Tibial artery (tissue), 4 donors: ENCODE measurements at regions not wholly inside any gene's neighbourhood (a gene's known extent, or its start where the extent isn't known, plus 50 kb on each side); places are given as distances from the start of the nearest gene placed in this dataset.

Experiments
- DNase-seq, 2 donors: peaks; one replicate each; pipeline ENCODE4 v3.0.0-alpha.2; 2019
- H3K27ac ChIP-seq, 2 donors: fragments of 200-600 bp; sonication (generic) in 1 of 2; 1 replicate in 1 of 2; 2 replicates in 1 of 2; pipeline ENCODE4 v1.5.1; 2018 to 2019; ENCODE audit warnings: mild to moderate bottlenecking in 1 of 2
- H3K27me3 ChIP-seq, 2 donors: fragments of 200-600 bp; sonication (generic) in 1 of 2; one replicate each; pipeline versions ENCODE4 v1.5.1 to v1.6.0; 2016 to 2019
- H3K36me3 ChIP-seq, 3 donors: fragments of 200-600 bp; sonication (generic) in 2 of 3; one replicate each; pipeline ENCODE4 v1.5.1; 2016 to 2019; ENCODE audit warnings: mild to moderate bottlenecking in 2 of 3
- H3K4me1 ChIP-seq, 4 donors: fragments of 200-600 bp; sonication (generic) in 2 of 4; 1 replicate in 3 of 4; 2 replicates in 1 of 4; pipeline ENCODE4 v1.5.1; 2016 to 2019
- H3K4me3 ChIP-seq, 2 donors: fragments of 200-600 bp; sonication (generic) in 1 of 2; 1 replicate in 1 of 2; 2 replicates in 1 of 2; pipeline ENCODE4 v1.5.1; 2018 to 2019; ENCODE audit warnings: mild to moderate bottlenecking in 2 of 2
- H3K9me3 ChIP-seq, 3 donors: fragments of 200-600 bp; sonication (generic) in 1 of 3; one replicate each; pipeline ENCODE4 v1.5.1; 2016 to 2019
- intact Hi-C: fragments of 100-400 bp; cut with DNase I; formaldehyde crosslinking; loops from one replicate; pipeline ENCODE4 v1.15.0; 2023; ENCODE audit warnings: low total_unique reads
- TF ChIP-seq, protein P1 (sequence below), 2 experiments: fragments of 200-600 bp in 1 of 2; fragments of 450-650 bp in 1 of 2; IDR thresholded peaks; one replicate each; pipeline ENCODE4 v1.5.1; 2017 to 2019; ENCODE audit warnings: antibody characterized with exemption in 2 of 2, mild to moderate bottlenecking in 1 of 2, moderate library complexity in 1 of 2

DNA sequence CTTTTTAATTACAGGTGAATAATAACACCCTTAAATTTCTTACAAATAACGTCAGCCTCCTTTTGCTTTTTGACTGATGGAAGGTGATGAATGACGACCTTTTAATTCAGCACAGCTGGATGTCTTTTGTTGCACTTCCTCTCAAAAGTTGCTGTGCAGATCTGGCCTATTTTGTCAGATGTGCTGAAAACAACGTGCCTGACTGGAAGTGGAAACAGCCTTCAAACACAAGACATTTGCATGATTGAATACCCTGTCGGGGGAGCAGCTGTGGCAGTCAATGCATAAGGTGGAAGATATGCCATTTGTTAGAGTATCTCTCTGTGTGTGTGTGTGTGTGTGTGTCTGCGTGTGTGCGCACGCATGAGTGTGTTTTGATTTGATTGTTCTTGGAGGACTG lies 579.7 kb downstream of the SPRY1 start:
- intact Hi-C loops = no loop called here
- no peak for DNase-seq
- no peak overlapping the region for H3K4me3 ChIP-seq
- H3K27me3 ChIP-seq = no peaks in the 10 kb centered on the region
- H3K36me3 ChIP-seq = no peaks in the 10 kb centered on the region
- TF ChIP-seq, protein P1, sequence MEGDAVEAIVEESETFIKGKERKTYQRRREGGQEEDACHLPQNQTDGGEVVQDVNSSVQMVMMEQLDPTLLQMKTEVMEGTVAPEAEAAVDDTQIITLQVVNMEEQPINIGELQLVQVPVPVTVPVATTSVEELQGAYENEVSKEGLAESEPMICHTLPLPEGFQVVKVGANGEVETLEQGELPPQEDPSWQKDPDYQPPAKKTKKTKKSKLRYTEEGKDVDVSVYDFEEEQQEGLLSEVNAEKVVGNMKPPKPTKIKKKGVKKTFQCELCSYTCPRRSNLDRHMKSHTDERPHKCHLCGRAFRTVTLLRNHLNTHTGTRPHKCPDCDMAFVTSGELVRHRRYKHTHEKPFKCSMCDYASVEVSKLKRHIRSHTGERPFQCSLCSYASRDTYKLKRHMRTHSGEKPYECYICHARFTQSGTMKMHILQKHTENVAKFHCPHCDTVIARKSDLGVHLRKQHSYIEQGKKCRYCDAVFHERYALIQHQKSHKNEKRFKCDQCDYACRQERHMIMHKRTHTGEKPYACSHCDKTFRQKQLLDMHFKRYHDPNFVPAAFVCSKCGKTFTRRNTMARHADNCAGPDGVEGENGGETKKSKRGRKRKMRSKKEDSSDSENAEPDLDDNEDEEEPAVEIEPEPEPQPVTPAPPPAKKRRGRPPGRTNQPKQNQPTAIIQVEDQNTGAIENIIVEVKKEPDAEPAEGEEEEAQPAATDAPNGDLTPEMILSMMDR (IDR thresholded peaks at IDR 0.05) = no peak
- H3K9me3 ChIP-seq = peaks cover 0 to 10% (median 0%) of the 10 kb centered on the region in 3 donors
- H3K27ac ChIP-seq = no peak overlapping the region
- no peaks in the 10 kb centered on the region for H3K4me1 ChIP-seq

DNA sequence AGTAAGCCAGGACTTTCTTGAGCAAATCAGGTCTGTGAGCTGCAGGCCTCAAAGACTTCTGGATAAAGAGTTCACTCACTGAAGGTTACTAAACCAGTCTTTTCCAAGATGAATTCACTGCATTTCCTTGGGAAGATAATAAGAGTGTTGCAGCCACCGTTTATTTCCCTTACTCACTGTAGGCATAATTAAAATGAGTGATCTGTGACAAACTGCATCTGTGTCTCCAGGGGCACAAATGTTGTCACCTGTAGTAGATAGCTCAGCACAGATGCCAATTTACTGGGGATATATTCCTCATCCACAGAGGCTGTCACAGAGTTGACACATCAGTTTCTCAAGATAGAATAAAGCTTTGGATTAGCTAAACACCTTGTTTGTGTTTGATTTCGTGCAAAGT lies 580.2 kb downstream of the SPRY1 start:
- Histone ChIP-seq H3K27me3 (no peaks in the 10 kb centered on the region), H3K4me3 (no peak overlapping the region), H3K27ac (no peak overlapping the region), H3K36me3 (no peaks in the 10 kb centered on the region), H3K4me1 (no peaks in the 10 kb centered on the region), H3K9me3 (peaks cover 0 to 10% (median 0%) of the 10 kb centered on the region in 3 donors)
- no peak for DNase-seq
- intact Hi-C loops = no loop called here
- TF ChIP-seq, protein P1 (IDR thresholded peaks at IDR 0.05) = no peak

DNA sequence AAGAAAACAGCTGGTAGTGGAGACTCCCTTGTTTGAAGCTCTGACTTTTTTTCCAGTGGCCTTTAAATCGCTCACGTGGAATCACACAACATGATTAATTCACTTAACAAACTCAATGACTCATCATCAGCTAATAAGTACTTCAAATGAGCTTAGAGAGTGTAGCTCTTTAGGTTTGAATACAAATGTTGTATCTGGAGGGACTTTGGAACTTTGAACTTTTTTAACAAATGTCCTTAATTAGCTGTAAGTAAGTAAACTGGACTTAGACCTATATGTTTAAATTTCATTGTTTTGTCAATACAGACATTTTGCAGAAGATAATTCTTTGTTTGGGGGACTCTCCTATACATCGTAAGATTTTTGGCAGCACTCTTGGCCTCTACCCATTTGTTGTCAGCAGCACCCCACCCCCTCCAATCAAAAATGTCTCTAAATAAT lies 581.1 kb downstream of the SPRY1 start:
- intact Hi-C loops = no loop called here
- Histone ChIP-seq H3K36me3 (no peaks in the 10 kb centered on the region), H3K9me3 (peaks cover 0 to 10% (median 2%) of the 10 kb centered on the region in 3 donors), H3K27me3 (no peaks in the 10 kb centered on the region), H3K4me1 (no peaks in the 10 kb centered on the region), H3K27ac (no peak overlapping the region), H3K4me3 (no peak overlapping the region)
- no peak for DNase-seq
- TF ChIP-seq, protein P1 (IDR thresholded peaks at IDR 0.05) = no peak

DNA sequence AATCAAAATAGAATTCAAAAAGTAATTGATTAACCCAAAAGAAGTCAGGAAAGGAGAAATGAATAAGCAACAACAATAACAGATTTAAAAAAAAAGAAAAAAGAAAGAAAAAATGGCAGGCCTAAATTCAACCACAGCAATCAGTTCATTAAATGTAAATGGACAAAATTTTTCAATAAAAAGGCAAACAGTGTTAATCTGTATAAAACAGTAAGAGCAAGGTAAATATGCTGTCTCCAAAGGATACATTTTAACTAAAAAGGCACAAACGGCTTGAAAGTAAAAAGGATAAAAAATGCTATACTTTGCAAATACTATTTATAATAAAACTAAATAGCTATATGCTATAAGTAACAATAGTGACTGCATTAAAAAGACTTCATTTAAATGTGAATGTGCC lies 582.0 kb downstream of the SPRY1 start:
- H3K4me3 ChIP-seq = no peak overlapping the region
- TF ChIP-seq, protein P1 (IDR thresholded peaks at IDR 0.05) = no peak
- no peak overlapping the region for H3K27ac ChIP-seq
- DNase-seq = no peak
- intact Hi-C loops = no loop called here
- peaks cover 0 to 10% (median 5%) of the 10 kb centered on the region in 3 donors for H3K9me3 ChIP-seq
- no peaks in the 10 kb centered on the region for H3K27me3 ChIP-seq
- H3K4me1 ChIP-seq = no peaks in the 10 kb centered on the region
- H3K36me3 ChIP-seq = no peaks in the 10 kb centered on the region

DNA sequence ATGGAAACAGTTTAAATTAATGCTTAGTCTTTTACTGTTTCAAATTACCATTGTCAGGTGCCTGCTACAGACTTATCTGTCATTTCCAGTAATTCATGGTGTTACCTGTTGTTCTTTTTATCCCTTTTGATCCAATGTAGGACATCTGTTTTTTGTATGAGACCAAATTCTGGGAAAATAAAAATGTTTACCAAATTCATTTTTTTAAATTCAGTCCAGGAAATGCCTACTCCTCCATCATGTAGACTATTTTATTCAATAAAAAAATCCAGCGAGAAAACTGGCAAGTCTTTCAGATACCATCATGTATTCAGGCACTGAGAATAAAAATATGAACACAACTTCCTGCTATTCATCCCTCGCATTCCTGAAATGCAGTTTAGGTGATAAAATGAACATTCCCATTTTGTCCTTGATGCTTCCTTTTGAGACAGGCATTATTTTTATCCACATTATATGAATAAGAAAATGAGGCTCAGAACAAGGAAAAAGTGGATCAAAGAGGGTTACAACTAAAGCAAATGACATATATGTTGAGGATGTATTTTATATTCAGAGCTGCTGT lies 584.2 kb downstream of the SPRY1 start:
- intact Hi-C loops = no loop called here

More for the DNA sequence above, 584.2 kb downstream of the SPRY1 start:
- TF ChIP-seq, protein P1 (IDR thresholded peaks at IDR 0.05) = no peak
- Histone ChIP-seq H3K4me1 (peaks cover 0 to 6% (median 4%) of the 10 kb centered on the region in 4 donors), H3K27me3 (no peaks in the 10 kb centered on the region), H3K9me3 (peaks cover 0 to 10% (median 5%) of the 10 kb centered on the region in 3 donors), H3K4me3 (no peak overlapping the region), H3K36me3 (no peaks in the 10 kb centered on the region), H3K27ac (no peak overlapping the region)
- no peak for DNase-seq
